Right lobe of liver (tissue), 6 donors: ENCODE measurements at regions not wholly inside any gene's neighbourhood (a gene's known extent, or its start where the extent isn't known, plus 50 kb on each side); places are given as distances from the start of the nearest gene placed in this dataset.

ENCODE experiments used
- ATAC-seq, 4 donors: fragments of 200-7000 bp; cut with Tn5 transposase; one replicate each; pipeline ENCODE4 v1.9.1; 2020; ENCODE audit warnings: mild to moderate bottlenecking in 4 of 4, moderate library complexity in 4 of 4
- DNase-seq, 3 donors: peaks; one replicate each; pipeline ENCODE4 v3.0.0-alpha.2; 2020
- H3K27ac ChIP-seq, 3 donors: fragments of 200-600 bp; one replicate each; pipeline ENCODE4 v1.8.0; 2022
- H3K27me3 ChIP-seq, 2 donors: fragments of 200-600 bp; one replicate each; pipeline ENCODE4 v1.8.0; 2022
- H3K36me3 ChIP-seq, 4 donors: fragments of 200-600 bp; sonication (generic) in 1 of 4; one replicate each; pipeline versions ENCODE4 v1.5.1 to v1.8.0; 2017 to 2022; ENCODE audit warnings: control low read depth in 1 of 4
- H3K4me1 ChIP-seq, 4 donors: fragments of 200-600 bp; sonication (generic) in 1 of 4; one replicate each; pipeline versions ENCODE4 v1.5.1 to v1.8.0; 2017 to 2022; ENCODE audit warnings: control low read depth in 1 of 4
- H3K4me3 ChIP-seq, 3 donors: fragments of 200-600 bp; one replicate each; pipeline ENCODE4 v1.8.0; 2022
- H3K9me3 ChIP-seq, 4 donors: fragments of 200-600 bp; sonication (generic) in 1 of 4; one replicate each; pipeline versions ENCODE4 v1.5.1 to v1.8.0; 2017 to 2022; ENCODE audit warnings: control low read depth in 1 of 4
- CTCF ChIP-seq, 4 donors: fragments of 200-600 bp in 3 of 4; fragments of 450-650 bp in 1 of 4; IDR thresholded peaks; one replicate each; pipeline versions ENCODE4 v1.5.1 to v1.8.0; 2016 to 2022; ENCODE audit warnings: antibody characterized with exemption in 4 of 4, mild to moderate bottlenecking in 2 of 4
- POLR2A ChIP-seq: fragments of 450-650 bp; IDR thresholded peaks from one replicate; pipeline ENCODE4 v1.6.1; 2017; ENCODE audit warnings: antibody characterized with exemption, mild to moderate bottlenecking
- WGBS: methylation state at CpG from one replicate; pipeline ENCODE4 v1.1.6; 2018; ENCODE audit warnings: low coverage, low lambda C conversion rate; ENCODE audit not compliant: insufficient coverage; ENCODE audit errors: missing lambda C conversion rate; 5-methylcytosine and 5-hydroxymethylcytosine counted together
- intact Hi-C, 2 donors: fragments of 100-400 bp; cut with DNase I; formaldehyde crosslinking; loops; one replicate each; pipeline versions ENCODE4 v1.11.2 to v1.14.1; 2022
- donor health status: DM: no; HTN: yes; CAD: no.
- donor health status: DM: no; HTN: no; CAD: no.
- donor health status: DM: no; HTN: no; CAD: no.
- donor health status: DM: no; HTN: yes; CAD: no.
- donor health status: DM: no; HTN: yes; CAD: no.

- no peaks in the 10 kb centered on the region for H3K36me3 ChIP-seq
- DNase-seq, result no peak
- intact Hi-C loops, result no loop called here
- TF ChIP-seq POLR2A (no peak), CTCF (IDR thresholded peaks at IDR 0.05) (no peak)
- no peak overlapping the region for H3K4me3 ChIP-seq
- H3K4me1 ChIP-seq, result no peaks in the 10 kb centered on the region
- WGBS, result 66% methylated on average over 8 of the region's 8 CpGs
- H3K9me3 ChIP-seq, result no peaks in the 10 kb centered on the region
- H3K27me3 ChIP-seq, result no peaks in the 10 kb centered on the region
- H3K27ac ChIP-seq, result no peak overlapping the region
- ATAC-seq, result no peak
These were observed 68.4 kb upstream of the STAM2 start for GRCh38 chr2:152243761-152244640.

GRCh38 chr2:152245653-152246052 lies 70.1 kb upstream of the STAM2 start:
- DNase-seq (no peak), ATAC-seq (no peak)
- Histone ChIP-seq H3K4me1 (no peaks in the 10 kb centered on the region), H3K4me3 (no peak overlapping the region), H3K36me3 (no peaks in the 10 kb centered on the region), H3K27ac (no peak overlapping the region), H3K27me3 (no peaks in the 10 kb centered on the region), H3K9me3 (no peaks in the 10 kb centered on the region)
- TF ChIP-seq POLR2A (no peak), CTCF (IDR thresholded peaks at IDR 0.05) (no peak)
- intact Hi-C loops, result no loop called here

- intact Hi-C loops, result no loop called here
- 63% methylated on average over 2 of the region's 4 CpGs for WGBS
- Histone ChIP-seq H3K9me3 (no peaks in the 10 kb centered on the region), H3K36me3 (no peaks in the 10 kb centered on the region), H3K4me1 (no peaks in the 10 kb centered on the region), H3K4me3 (no peak overlapping the region), H3K27me3 (no peaks in the 10 kb centered on the region), H3K27ac (no peak overlapping the region)
- ATAC-seq (no peak), DNase-seq (no peak)
- no peak for TF ChIP-seq CTCF (IDR thresholded peaks at IDR 0.05)
These were observed 71.2 kb upstream of the STAM2 start for GRCh38 chr2:152246686-152247336.

GRCh38 chr2:152247337-152247695 lies 71.8 kb upstream of the STAM2 start:
- no peaks in the 10 kb centered on the region for H3K27me3 ChIP-seq
- H3K36me3 ChIP-seq, result no peaks in the 10 kb centered on the region
- ATAC-seq (no peak), DNase-seq (no peak)
- H3K4me3 ChIP-seq, result no peak overlapping the region
- no peak for TF ChIP-seq POLR2A
- no peak for TF ChIP-seq CTCF (IDR thresholded peaks at IDR 0.05)
- intact Hi-C loops, result no loop called here
- H3K4me1 ChIP-seq, result no peaks in the 10 kb centered on the region
- WGBS, result 53% methylated on average over 2 of the region's 2 CpGs
- H3K9me3 ChIP-seq, result no peaks in the 10 kb centered on the region
- H3K27ac ChIP-seq, result no peak overlapping the region
